ENCODE measurements at regions not wholly inside any gene's neighbourhood (a gene's known extent, or its start where the extent isn't known, plus 50 kb on each side); places are given as distances from the start of the nearest gene placed in this dataset.

- no peak for TF ChIP-seq ZNF274 (IDR thresholded peaks at IDR 0.05; ENCODE audit: low read depth, low read length)
- no peak for TF ChIP-seq YY1 (IDR thresholded peaks at IDR 0.05; ENCODE audit: insufficient read depth, insufficient read length)
- TF ChIP-seq SUZ12 (IDR thresholded peaks at IDR 0.05; ENCODE audit: extremely low read depth, insufficient read depth, insufficient read length) = no peak
Measured at GRCh38 chr17:33973491-33973890, 281.6 kb upstream of the CCL2 start.
